GM21723 (cell line): ENCODE measurements at regions not wholly inside any gene's neighbourhood (a gene's known extent, or its start where the extent isn't known, plus 50 kb on each side); places are given as distances from the start of the nearest gene placed in this dataset.

ENCODE experiments used
- ATAC-seq: cut with Tn5 transposase; IDR thresholded peaks from one replicate; pipeline ENCODE4 v1.9.1; 2021; ENCODE audit warnings: mild to moderate bottlenecking, moderate library complexity; ENCODE audit not compliant: unreplicated experiment

DNA sequence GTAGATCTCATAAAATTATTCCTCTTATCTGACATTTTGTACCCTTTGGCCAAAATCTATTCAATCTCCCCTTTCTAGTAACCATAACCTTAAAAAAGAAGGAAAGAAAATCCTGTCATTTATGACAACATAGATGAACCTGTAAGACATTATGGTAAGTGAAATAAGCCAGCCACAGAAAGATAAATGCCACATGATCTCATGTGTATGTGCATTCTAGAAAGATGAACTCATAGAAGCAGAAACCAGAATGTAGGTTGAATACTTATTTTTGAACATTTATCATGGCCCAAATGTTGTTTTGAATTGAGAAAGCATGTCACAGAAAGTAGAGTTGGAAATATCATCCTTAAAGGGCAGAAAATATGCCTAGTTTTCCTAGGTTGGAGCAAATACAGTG, 1053.6 kb downstream of the SLC6A15 start:
- ATAC-seq = no peak

DNA sequence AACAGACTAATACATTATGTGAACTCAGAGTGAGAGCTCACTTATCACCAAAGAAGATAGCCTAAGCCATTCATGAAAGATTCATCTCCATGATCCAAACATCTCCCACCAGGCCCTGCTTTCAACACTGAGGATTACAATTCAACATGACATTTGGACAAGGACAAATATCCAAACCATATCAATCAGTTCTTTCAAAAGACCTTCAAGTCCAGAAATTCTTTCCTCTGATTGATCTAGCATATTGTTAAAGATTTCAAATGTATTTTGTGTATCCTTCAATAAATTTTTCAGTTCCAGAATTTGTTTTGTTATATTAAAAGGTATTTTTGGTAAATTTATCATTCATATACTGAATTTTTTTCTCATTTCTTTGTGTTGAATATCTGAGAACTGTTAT, 1055.8 kb downstream of the SLC6A15 start:
- no peak for ATAC-seq

DNA sequence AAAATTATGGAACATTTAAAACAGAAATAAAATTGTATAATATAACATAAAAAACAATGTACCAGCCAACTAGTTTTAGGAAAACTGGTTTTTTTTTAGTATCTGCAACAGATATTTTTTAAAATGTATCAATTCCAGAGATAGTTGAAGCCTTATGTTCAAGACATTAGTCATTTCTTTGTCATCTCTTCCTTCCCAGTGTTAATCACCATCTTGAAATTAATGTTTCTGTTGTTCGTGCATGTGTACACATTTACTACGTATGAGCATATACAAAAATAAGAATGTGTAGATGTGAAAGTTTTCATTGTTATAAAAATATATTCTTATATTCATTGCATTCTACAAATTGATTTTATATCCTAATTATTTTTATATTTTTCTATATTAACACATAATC, 1062.1 kb downstream of the SLC6A15 start:
- no peak for ATAC-seq

DNA sequence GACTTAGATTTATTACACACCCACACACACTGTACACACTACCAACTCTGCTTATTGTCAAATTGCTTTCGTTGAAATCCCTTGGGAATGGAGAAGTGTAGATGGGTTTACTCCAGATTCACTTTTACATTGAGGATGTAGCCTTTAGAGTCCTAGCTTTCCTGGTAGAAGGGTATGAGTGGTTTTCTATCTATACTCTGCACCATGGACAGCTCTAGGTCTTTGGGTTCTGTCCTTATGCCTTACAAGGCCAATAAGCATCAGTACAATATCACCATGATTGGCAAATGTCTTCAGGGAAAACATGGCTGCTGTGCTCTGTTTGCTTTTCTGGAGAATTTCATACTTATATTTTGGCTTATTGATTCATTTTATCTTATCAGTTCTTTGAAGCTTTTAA, 1063.9 kb downstream of the SLC6A15 start:
- ATAC-seq = no peak

DNA sequence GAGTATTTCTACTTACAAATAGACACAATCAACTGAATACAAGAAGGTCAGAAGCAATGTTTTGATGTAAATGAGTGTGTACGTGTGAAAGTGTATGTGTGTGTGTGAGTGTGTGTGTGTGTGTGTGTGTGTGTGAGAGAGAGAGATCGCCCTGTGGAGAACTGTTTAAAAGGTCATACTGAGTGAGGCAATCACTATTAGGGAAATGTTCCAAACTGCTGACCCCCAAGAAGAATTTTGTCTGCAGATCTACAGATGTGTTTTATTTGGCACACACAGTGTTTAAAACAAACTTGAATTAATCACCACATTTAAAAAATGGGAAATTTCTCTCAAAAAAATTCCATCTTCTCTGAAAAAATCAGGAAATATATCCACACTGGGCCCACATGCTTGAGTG, 1069.1 kb downstream of the SLC6A15 start:
- ATAC-seq = no peak

DNA sequence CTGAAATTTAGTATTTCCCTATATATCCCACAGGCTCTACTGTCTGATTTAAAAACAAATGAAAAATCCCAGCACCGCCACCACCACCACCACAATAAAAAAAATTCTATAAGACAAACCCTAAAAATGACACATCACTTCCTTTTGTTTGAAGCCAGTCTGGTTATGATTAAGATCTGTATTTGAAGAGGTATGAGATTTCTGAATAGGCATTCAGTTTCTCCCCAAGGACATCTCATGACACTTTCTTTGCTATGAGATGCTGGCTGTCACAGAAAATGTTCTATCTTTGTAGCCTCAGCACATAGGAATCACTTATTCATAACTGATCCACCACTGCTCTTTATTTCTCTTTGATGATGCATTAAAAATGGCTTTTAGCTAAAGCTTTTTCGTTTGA, 1071.0 kb downstream of the SLC6A15 start:
- no peak for ATAC-seq

DNA sequence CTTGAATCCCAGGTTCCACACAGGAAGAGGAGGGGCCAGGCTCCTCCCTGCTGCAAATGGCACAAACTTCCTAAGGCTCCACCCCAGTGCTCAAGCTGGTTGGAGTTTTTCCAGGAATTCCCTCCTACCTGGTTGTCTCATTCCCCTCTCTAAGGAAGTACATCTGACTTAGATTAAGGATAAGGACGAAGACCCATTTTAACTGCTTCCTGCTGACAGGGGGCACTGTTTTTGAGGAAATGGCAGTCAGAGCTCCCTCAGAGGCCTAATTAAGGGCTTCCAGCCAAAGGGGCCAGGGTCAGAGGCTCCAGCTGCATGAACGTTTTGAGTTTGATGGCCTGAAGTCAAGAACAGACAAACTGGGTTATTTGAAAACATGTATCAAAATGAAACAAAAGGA, 1084.7 kb downstream of the SLC6A15 start:
- no peak for ATAC-seq

DNA sequence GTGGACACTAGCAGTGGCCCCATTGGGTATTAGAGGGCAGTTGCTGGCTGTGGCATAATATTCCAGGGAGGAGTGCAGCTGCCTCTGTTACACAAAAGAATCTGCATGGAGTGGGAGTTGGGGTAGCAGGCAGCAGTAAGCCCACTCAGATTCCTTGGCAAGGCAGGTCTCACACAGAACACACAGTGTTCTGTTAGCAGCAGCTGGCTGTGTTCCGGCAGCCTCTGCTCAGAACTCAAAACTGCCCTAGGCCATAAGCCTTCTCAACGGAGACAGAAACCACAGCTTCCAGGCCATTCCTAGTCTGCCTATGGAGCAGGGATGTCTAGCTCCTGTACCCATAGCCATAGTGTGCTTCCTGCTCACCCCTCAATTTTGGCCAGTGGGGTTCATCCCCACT, 1085.4 kb downstream of the SLC6A15 start:
- ATAC-seq = no peak

DNA sequence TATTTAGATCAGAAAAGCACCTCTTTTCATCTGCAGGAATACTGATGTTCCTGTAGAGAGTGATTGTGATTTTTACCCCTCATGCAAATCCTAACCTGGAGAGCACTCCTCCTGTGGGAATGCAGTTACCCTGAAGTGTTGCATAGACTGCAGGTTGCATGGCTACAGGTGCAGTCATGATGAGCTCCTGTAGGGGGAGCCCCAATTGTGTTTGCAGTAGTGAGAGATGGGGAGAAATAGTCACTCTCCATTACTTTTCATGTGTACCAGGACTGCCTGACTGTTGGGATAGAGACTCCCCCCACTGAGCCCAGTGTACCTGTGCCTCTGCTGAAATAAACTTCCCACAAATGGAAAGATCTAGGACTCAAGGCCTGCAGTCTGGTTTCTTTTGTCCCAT, 1086.5 kb downstream of the SLC6A15 start:
- peak; percentile 87 for ATAC-seq

DNA sequence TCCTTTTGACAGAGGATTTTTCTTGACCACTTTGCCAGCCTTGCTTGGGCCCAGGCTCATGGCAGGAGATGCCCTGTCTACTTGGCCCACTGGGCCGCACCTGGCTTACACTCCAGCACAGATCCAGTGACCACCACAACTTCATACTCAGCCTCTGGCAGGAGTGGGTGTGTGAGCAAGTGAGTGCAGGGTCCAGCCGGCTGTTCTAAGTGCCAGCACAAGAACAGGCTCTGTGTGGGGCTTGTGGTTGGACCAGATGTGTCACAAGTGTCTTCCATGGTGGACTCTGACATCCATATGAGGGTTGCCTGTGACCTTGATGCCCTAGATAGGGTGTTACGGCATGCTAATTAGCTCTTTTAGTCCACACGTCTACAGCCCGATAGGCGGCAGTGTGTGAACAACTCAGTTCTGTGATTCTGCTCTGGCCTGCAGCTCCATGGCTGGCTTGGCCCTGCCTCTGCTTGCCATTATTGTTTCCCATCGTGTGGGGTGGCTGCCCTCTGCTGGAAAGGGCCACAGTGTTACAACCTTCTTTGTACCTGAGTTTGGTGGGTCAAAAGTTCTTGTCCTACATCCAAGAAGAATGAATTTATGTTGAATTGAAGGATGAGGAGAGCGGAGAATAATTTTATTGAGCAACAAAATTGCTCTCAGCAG, 1089.1 kb downstream of the SLC6A15 start:
- peak; percentile 57 for ATAC-seq

DNA sequence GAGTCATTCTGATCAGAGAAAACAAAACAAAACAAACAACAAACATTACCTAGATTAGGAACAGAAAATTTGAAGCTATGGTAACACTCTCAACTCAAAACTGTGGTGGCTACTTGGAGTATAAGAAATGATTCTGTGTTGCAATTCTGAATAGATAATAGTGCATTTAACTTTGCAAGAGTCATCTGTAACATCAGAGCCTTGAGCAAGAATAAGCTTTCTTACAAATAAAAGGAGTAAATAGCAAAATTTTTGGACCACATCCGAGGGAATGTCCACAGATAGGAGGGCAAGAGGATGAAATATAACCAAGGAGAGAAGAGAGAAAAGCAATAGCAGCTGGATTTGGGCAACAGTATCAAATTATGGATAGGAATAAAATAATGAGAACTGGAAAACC, 1090.6 kb downstream of the SLC6A15 start:
- ATAC-seq = no peak

DNA sequence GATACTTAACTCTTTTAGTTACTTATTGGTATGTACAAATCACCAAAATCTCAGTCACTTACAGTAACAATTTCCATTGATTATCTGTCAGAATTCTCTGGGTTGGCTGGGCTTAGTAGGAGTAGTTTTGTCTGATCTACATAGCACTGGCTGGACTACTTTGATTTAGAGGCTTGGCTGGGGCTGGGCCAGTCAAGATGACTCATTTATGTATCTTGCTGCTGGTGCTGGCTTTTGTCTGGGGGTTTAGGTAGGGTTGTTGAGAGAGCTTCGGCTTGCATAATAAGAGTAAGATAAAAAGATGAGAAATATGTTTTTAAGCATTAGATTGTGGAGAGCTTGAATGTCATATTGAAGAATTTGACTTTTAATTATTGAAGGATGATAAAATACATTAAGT, 1093.7 kb downstream of the SLC6A15 start:
- no peak for ATAC-seq

DNA sequence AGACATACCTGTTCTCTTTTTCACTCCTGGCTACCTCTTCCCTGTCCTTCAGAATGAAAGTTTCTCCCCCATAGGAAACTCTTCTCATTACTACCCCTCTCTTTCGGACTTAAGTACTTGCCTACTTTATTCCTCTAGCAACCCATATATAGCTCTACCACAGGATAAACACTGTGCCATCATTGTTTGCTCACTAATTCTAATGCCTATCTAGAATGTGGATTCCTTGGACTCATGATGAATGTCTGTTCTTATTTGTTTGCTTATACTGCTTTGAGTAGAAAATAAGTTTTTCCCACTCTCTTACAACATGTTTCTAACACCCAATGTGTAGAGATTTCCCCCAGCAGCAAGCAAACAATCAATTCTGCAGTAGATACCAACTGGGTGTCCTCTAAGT, 1094.9 kb downstream of the SLC6A15 start:
- no peak for ATAC-seq

DNA sequence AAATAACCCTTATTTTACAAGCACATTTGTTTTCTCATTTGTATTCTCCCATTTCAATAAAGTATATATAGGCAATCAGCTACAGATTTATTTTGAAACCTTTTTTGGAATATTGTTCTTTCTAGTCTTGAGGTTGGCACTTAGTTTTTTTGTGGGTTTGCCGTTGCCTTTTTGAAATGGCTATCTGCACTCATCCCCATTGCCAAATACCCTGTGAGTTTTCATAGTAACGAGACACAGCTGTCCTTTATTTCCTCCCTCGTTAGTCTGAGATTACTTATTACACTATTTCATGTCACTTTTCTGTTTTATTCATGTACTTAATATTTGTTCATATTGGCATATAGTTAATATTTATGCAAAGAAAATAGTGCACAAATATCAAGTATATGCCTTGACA, 1104.0 kb downstream of the SLC6A15 start:
- ATAC-seq = no peak

DNA sequence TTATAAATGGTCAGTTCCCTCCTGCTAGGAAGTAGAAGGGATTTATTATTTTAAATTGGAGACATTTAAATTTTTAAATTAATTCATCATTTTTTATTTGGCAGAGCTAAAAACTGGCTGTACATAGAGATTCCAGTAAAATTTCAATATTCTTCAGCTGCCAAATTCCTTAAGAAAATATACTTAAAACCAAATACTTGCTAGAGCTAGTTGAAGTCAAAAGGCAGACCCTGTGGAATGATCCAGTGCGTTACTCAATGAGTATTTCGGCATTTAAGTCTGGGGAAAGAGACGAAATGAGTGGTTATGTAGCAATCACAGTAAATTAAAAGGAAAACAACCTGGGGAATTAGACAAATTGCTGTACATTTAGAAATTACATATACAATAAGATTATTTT, 1104.7 kb downstream of the SLC6A15 start:
- ATAC-seq = no peak

DNA sequence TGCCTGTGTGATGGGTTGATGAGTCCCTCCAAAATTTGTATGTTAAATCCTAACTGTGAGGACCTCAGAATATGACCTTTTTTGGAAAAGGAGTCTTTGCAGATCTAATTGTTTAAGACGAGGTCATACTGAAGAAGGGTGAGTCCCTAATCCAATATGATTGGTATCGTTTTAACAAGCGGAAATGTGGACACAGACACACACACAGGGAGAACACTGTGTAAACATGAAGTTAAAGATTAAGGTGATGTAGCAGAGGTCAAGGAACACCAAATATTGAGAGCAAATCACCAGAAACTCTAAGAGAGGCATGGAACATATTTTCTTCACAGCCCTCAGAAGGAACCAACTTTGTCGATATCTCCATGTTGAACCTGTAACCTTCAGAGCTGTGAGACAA, 1106.7 kb downstream of the SLC6A15 start:
- ATAC-seq = no peak

DNA sequence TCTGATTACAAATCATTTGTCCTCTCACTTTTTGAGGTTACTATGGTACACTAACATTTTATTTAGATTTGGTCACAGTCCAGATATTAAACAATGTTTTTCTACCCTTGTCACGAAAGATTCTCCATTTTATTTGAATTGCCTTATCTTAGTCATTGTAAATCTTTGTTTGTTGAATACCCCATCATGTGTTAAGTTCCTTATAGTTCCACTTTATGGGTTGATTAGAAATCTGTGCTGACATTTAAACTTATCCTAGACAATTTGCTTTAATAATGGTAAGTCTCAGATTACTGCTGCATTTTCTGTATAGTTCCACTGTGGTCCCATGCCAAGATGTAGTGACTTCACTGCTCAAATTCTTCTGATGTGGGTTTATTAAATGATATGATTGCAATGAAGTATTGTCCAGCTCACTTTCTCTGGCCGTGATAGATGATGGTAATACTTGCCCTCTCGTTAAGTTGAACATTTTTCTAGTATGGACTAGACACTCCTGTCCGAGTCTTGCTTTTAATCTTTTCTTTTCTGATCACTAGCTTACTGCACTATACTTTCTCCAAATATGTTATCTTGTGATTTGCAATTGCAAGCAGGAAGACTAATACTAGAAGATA, 1107.3 kb downstream of the SLC6A15 start:
- no peak for ATAC-seq

DNA sequence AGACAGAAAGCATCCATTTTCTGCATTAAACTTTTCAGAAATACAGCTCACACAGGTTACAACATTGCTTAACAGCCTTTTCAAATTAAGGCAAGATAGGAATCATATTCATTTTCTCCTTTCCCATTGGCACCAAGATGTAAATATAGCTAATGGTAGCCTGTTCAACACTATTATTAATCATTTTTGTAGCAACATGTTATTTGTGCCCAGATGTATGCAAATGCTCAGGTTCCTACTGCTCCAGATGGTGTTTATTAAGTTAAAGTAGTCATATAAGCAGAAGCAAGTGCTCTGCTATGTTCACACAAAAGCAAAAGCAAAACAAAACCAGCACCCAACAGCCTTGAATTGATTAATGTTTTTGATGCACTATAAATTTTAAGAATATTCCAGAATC, 1110.6 kb downstream of the SLC6A15 start:
- ATAC-seq = no peak

DNA sequence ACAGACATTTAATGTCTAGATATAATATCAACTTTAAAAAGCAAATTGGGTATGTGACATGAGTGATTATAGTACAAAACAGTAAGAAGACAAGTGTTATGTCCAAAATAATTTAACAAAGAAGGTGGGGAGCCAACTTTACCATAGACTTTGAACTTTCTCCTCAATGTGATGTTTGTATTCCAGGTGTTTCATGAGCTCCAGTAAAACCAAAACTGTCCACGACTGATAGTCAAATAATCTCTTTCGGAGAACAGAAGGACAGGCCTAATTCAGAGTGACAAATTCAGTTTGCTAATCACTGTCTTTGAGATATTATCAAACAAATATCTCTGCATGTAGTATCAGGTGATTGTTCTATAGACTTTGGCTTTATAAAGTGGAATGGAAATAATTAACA, 1112.6 kb downstream of the SLC6A15 start:
- no peak for ATAC-seq

DNA sequence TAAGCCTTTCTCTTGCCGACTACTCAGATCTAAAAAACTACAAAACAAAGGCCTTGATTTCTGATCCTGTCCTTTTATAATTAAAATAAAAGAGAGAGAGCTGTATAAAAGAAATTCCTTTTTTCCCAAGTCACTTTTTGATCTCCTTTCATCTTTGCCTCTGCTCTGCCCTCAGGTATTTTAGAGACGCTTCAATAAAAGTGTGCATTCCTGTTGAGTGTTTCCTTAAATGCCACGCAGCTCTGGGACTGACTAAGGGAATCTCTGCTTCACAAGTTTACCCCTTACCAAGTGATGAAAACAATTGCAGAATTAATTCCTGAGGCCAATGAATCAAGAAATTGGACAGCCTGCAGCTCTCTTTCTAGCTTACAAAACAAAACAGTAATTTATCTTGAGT, 1109.8 kb downstream of the TMTC2 start:
- no peak for ATAC-seq

DNA sequence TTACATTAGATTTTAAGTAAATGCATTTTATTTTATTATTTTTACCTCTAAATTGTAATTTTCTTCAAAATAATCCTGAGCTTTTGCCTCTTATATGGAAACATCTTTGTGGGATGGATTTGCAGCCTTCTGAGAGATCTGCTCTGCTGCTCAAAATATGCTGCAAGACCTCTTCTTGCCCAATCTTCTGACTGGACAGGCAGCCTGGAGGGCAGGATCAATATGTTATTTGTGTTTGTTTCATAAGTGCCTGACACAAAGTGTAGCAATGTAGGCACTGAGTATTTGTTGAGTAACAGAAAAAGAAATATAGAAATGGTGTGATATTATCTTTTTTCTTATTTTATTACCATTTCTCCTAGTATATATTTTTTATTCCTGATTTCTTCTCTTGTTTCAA, 1106.9 kb downstream of the TMTC2 start:
- ATAC-seq = no peak

DNA sequence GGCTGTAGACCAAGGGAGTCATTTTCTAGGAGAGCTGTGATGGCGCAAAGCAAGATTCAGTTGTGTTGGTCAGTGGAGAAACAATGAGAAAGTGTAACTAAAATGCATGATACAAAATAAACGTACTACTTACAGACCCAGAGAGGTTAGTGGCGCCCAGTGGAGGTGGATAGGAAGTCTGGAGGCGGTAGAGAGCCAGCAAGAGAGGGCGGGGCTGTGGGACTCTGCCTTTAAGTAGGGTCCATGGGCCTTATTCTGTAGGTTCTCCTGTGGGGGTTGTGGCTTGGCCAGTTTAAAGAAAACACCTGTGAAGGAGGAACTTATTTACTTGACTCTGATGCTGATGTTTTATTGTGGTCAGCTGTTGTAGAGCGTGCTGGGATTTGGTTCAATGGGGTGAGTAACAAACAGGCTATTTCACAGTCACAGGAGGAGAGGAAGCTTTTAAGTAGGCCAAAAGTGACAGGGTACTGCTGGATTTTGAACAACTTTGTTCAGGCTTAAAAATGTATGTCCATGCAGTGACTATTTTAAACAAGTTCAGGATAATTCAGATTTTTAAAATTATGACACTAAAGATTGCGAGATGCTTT, 1097.7 kb downstream of the TMTC2 start:
- ATAC-seq = no peak

DNA sequence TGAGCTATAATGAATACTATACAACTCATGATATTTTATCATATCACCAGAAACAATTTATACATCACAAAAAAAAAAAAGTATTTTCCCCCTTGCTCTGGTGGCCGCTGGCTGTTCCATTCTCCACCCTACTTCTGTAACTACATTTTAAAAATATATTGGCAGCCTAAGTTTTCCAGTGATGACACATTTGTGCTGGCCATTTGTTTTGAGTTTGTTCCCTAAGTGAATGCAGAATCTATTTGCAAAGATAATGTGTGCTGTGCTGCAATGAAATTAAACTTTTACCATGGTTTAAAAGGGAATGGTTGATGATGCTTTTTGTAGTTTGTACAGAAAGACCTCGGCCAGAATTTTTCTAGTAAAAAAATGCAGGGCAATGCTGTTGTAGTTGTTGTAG, 1092.8 kb downstream of the TMTC2 start:
- ATAC-seq = no peak
